ENCODE measurements at regions not wholly inside any gene's neighbourhood (a gene's known extent, or its start where the extent isn't known, plus 50 kb on each side); places are given as distances from the start of the nearest gene placed in this dataset.

DNA sequence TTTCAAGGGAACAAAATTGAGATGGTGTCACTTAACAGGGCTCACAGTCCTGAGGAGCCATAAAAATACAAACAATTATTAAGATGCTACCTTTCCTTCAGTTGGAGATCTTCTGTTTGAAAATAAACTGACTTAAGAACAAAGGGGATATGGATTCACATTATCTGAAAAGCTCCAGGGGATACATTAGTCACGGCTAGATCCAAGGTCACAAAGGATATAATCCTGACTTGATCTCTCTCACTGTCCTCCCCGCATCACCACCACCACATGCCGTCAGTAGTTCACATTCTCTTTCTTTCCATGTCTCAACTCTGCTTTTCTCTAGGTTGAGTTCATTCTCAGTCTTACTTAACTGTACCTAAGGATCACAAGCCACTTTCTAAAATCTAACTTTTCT, 530.4 kb upstream of the MARCKS start:
- DNase-seq: no peak

DNA sequence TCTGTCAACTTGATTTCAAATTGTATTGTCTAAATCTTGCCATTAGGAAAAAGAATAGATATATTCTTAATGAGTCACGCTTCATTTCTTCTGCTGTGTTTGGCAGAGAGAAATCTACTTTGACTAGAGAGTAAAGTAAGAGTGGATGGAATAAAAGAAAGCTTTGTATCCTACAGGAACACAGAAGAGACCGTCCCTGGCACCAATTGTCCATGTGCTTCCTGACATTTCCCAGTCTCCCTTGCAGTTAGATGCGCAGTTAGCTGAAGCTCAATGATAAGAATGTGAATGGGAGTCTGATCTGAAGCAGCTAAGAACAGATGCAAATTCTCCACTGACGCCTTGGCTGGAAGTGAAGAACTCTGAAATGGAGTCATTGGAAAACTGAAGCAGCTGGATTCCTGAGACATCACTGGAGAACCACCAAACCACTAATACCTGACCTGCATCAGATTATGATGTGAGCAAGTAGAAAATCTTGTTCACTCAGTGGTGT, 528.2 kb upstream of the MARCKS start:
- DNase-seq: no peak

DNA sequence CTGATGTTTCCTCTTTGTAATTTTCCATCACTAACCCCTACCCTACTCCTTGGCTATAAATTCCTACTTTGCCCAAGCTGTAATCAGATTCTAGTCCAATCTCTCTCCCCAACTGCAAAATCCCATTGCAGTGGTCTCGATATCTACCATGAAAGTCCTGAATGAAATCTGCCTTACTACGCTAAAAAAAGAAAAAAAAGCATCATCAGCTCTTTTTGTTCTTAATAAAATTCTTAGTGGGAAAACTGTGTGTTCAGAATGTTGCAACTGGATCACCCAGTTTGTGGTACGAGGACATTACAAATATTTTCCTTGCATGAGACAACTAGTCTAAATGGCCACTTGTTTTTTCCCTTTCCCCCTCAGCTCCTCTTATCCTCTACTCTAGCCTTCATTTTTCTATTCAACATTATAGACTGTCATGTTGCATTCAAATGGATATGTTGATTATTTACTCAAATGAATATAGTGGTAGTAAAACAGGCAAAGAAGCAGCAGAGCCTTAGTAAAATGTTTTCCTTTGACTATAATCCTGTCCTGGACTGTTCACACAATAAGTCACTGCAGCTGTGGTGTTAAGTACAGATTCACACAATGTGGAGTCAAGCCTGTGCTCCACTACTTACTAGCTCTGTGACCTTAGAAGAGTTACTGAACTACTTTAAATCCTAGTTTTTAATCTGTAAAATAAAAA, 527.1 kb upstream of the MARCKS start:
- no peak for DNase-seq

GRCh38 chr6:113330636-113330946, 526.6 kb upstream of the MARCKS start:
- DNase-seq: no peak

DNA sequence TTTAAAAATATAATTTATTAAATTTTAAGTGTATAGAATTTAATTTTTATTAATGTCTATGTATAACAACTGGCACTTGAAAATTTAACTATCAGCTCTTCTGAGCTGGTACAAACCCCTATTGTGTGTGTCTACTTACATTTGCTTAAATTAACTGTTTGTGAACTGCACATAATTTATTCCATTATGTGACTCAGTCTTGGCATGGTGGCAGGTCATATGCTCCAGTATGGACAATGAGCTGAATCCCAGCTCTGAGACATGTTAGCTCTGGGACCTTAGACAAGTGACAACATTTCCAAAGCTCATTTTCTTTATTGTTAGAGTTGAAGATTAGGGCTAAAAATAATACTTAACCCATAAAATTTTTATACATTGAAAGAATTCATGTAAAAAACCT, 526.1 kb upstream of the MARCKS start:
- DNase-seq: no peak

- DNase-seq: no peak
Measured at GRCh38 chr6:113338644-113339043, 518.5 kb upstream of the MARCKS start.

GRCh38 chr6:113339209-113339608, 517.9 kb upstream of the MARCKS start:
- no peak for DNase-seq

DNA sequence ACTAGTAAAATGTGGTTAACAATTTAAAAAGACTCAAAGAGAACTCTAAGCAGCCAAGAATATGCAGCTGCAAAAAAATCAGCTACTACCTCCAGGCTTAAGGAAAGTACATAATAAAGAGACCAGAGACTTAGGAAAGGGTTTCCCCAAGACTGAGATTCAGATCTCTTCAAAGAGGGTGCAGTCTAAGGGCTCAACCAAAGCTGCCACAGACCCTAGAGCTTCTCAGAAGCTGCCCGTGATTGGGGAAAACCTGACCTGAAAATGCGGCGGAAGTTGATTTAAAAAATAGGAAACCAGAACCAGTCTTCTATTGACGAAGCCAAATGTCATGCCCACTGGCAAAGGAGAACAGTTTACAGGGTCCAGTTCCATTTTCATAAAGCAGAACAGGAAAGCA, 516.8 kb upstream of the MARCKS start:
- no peak for DNase-seq

DNA sequence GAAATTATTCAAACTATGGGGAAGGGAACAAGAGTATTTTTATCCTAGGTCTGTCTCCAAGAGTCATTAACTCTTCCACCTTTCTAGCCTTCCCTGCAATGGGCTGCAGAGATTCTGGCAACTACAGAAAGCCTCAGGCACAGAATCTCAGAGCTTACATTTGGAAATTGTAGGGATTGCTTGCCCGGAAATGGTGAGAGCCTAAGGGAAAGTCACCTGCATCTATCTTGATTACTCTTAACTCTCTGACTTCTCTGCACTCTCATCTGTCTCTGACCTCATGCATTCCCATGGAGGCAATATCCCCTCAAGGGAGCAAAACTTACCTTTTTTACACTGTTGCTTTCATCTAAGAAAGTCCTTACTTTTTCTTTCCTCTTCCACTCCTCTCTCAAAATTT, 513.2 kb upstream of the MARCKS start:
- no peak for DNase-seq

DNA sequence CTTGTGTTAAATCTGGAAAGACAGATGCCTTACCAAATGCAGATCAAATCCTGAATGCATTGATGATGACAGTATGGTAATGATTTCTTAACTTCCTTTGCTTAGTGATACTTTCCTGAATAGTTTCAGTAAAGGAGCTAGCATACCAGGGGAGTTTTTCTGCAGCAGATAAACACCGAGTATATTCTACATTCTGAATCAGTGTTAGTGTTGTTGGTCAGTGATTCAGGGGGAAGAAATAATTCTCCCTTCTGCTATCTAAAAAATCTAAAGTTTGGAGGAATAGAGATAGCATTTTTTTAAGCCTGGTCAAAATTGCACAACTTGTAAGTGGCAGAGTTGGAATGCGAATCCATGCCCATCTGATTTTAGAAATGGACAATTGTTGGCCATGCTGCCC, 512.2 kb upstream of the MARCKS start:
- no peak for DNase-seq

DNA sequence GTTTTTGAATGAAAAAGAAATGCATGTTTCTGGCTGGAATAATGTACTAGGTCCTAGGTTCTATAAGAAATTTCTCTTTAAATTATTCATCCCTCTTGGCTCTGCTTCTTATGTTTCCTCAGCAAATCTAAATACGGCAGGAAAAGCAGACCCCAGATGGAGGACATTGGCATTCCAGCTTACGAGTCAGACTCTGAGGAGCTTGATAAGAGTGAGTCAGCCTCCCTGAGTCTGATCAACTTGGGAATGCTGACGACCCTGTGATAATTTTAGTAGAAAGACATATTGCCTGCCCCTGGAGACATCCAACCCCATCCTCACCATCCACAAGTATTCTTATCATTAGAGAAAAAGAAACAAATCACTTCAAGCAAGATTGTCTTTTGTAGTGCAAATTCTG, 509.7 kb upstream of the MARCKS start:
- no peak for DNase-seq

DNA sequence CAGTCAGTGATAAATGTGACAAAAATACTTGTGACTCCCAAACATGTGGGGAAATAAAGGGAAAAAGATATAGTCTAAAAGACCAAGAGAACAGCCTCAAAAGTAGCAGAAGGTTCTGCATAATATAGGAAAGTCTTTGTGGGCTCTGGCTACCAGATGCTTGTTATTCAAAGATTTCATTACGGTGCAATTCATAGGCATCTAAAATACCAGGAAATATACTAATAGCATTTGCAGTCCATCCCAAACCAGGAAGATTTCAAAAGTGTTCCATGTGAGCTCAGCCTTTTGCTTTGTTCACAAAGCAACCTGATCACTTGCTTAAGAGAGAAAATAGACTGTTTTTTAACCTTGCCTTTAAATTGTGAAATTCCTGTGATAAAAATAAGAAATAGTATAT, 506.7 kb upstream of the MARCKS start:
- DNase-seq: no peak

DNA sequence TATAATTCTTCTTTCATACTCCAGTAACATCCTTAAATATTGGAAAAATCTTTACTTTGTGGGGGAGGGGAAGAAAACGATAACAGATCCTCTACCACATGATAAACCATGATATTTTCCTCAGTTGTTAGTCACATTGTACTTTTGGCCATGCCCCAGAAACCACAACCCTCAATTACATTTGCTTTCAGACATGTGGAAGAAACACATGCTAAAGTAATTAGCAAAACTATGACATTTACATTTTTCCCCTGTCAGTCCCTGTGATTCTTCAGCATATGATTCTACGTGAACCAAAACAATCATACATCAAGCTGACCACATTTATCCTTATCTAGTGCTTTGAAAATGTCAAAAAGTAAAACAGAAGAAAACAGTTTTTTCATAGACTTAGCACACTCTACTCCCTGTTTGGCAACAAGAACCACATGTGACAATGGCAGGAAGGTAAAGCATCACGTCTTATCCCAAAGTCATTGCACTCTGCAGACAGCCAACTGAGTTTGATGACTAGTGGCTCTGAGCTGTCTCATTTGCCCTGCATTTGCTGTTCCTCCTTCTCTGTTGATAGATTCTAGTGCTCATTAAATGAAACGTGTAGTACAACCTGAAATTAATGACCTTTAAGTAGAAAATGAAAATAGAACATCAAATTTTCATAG, 505.8 kb upstream of the MARCKS start:
- no peak for DNase-seq

GRCh38 chr6:113352029-113352801, 504.9 kb upstream of the MARCKS start:
- DNase-seq: no peak

DNA sequence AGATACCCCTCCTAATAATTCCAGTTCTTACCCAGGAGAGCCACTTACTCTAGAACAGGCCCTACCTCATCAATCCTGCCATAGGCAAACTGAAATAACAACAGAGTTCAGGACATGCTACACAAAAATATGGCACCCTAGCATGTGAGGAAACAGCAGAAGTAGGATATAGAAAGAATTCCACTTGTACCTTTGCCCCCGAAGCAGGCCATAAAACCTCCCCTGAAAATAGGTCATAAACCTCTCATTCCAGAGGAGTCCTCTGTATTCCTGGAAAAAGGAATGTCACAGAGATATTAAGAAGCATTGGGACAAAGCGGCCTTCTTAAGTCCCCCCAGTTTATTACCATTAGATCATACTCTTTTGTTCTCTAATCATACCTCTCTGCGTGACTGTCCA, 504.3 kb upstream of the MARCKS start:
- DNase-seq: no peak

GRCh38 chr6:113353392-113353791, 503.8 kb upstream of the MARCKS start:
- DNase-seq: no peak

DNA sequence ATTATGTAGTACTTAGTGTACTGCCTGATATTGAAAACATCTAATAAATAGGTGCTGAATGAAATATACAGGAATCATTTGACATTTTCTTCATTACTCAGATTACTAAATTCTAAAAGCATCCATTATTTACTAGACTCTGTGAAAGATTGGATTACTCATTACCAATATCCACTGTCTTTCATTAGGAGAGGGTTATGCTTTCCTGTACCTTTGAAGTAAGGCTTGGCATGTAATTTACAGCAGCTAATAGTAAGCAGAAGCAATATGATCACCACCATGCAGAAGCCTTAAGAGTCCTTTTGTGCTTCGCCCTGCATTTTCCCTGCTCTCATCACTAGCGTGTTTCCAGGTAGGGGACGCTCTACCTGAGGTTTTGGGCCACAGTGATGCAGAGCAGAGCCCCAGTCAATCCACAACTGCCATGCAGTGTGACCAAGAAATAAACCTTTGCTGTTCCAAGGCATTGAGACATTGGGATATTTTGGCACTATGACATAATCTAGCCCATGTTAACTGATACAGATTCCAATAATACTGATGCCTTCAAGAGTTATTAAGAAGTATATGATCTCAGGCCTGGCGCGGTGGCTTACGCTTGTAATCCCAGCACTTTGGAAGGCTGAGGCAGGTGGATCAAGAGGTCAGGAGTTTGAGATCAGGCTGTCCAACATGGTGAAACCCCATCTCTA, 502.8 kb upstream of the MARCKS start:
- DNase-seq: no peak

DNA sequence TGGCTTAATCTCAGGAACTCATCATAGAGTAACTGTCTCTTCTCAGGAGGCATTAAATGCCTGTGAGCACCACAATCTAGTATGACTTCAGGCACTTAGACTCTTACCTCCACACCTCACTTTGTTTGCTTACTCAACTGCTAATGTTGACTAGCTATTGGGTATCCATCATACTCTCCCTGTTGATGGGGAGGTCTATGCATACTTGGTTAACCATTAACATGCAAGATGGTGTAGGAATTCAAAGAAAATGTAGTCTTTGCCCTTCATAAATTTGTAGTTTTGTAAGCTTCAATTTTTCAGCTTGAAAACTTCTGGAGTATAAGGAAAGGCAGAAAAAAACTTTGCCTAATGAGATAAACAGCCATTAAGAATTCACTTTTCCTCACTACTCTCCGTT, 501.0 kb upstream of the MARCKS start:
- no peak for DNase-seq

- DNase-seq: no peak
Measured at GRCh38 chr6:113357041-113357440, 500.1 kb upstream of the MARCKS start.

DNA sequence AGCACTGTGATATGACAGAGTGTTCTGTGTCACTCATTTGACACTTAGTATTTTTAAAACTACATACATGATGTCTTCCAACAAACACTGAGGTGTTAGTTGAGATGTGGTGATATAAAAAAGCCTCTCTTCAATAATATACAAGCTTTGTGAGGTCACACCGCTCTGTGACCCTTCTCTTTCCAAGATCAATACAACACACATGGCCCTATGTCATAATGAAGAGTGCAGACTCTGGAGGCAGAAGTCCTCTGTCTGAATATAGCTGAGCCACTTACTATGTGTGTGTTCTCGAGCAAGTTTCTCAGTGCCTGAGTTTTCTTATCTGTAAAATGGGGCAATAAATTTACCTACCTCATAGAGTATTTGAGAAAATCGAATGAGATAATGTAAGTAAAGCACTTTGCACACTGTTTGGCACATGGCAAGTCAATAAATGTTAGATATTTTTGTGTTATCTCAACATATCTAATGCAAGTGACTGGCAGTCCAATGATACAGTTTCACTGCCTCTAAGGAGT, 499.0 kb upstream of the MARCKS start:
- no peak for DNase-seq

- DNase-seq: no peak
Measured at GRCh38 chr6:113359155-113360140, 497.7 kb upstream of the MARCKS start.

GRCh38 chr6:113361014-113361645, 496.0 kb upstream of the MARCKS start:
- no peak for DNase-seq
